ENCODE measurements at regions not wholly inside any gene's neighbourhood (a gene's known extent, or its start where the extent isn't known, plus 50 kb on each side); places are given as distances from the start of the nearest gene placed in this dataset.

DNA sequence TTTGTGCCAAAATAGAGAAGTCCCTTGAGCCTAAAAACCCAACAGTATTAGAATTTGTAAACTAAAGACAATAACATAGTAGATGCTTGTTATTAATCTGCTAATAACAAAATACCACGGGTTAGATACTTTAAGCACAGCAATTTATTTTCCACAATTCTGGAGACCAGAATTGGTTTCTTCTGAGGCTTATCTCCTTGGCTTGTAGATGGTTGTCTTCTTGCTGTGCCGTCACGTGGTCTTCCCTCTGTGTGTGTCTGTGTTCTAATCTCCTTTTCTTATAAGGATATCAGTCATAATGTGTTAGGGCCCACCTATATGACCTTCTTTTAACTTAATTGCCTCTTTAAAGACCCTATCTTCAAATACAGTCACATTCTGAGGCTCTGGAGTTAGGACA lies 260.1 kb downstream of the CYRIA start:
- no peak for TF ChIP-seq POLR2A (IDR thresholded peaks at IDR 0.05)
- TF ChIP-seq, protein P1, sequence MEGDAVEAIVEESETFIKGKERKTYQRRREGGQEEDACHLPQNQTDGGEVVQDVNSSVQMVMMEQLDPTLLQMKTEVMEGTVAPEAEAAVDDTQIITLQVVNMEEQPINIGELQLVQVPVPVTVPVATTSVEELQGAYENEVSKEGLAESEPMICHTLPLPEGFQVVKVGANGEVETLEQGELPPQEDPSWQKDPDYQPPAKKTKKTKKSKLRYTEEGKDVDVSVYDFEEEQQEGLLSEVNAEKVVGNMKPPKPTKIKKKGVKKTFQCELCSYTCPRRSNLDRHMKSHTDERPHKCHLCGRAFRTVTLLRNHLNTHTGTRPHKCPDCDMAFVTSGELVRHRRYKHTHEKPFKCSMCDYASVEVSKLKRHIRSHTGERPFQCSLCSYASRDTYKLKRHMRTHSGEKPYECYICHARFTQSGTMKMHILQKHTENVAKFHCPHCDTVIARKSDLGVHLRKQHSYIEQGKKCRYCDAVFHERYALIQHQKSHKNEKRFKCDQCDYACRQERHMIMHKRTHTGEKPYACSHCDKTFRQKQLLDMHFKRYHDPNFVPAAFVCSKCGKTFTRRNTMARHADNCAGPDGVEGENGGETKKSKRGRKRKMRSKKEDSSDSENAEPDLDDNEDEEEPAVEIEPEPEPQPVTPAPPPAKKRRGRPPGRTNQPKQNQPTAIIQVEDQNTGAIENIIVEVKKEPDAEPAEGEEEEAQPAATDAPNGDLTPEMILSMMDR (IDR thresholded peaks at IDR 0.05), result no peak
